IPS DF 4.7 (cell line): ENCODE measurements at regions not wholly inside any gene's neighbourhood (a gene's known extent, or its start where the extent isn't known, plus 50 kb on each side); places are given as distances from the start of the nearest gene placed in this dataset.
"Not testable (repeated sequence)": the region's sequence is repeated elsewhere in the genome, so short reads cannot be mapped to it uniquely, and the experiment has no call there.

Experiments used
- DNase-seq: peaks from one replicate; pipeline ENCODE4 v3.0.0-alpha.2; 2013; ENCODE audit warnings: low spot score; ENCODE audit errors: extremely low read depth

GRCh38 chr12:75650100-75650499, 138.7 kb upstream of the KRR1 start:
- DNase-seq, result no peak

- no peak for DNase-seq
Observed at GRCh38 chr12:75648856-75649255, 137.4 kb upstream of the KRR1 start.

DNA sequence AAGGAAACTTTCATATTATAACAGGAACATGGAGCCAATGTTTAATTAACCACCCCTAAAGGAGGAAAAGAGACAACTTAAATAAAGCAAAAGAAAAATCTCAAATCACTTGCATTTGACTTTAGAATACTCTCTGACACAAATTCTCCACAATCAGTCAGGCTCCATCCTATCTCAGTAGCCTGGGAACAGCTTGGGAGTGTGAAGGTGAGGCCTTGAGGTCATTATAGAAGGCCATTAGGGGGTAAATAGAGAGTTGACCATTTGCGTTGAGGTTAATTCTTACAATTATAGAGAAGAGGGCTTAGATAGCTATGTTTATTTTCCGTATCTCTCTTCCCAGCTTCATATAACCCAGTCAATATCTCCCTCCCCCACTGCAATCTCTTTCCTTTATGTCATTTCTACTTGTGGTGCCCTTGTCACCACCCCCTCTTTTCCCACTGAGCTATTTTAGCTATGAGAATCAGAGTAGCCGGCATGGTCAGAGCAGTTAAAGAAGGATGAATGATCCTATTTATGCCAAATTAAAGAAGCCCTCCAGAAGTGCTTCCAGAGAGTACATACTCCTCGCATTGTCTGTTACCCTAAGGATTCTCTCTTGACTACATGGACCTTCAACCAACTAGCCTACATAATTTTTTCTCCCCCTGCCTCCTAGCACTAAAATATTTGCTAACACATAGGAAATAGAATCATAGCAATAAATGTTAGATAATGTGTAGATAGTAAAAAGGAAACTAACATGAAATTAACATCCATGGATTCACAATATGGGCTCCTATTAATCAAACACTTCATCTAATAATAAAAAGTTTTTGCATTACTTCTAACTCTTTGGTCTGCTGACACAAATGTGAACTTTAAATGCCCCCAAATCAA, 135.2 kb upstream of the KRR1 start:
- no peak for DNase-seq

- DNase-seq, result no peak
Observed at GRCh38 chr12:75644472-75645072, 133.2 kb upstream of the KRR1 start.

- not testable (repeated sequence) for DNase-seq
Observed at GRCh38 chr12:75643119-75643518, 131.7 kb upstream of the KRR1 start.

DNA sequence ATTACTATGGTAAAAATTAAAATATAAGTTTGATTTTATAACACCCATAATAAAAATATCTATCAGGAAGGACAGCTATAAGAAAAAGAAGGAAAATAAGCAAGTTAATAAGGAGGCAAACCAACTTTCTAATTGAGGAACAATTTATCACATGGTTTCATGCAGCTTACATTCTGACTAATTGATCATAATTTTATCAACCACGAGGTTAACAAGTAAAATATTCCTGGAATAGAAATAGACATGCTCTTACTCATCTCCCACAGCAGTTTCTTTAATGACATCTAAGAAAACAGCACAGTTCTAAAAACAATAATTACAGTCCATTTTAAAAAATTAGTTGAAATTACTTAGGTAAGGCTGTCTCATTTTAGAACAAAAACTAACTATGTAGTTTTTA, 130.8 kb upstream of the KRR1 start:
- DNase-seq, result no peak

- DNase-seq, result no peak
Observed at GRCh38 chr12:75641031-75641780, 129.8 kb upstream of the KRR1 start.

GRCh38 chr12:75638792-75639191, 127.4 kb upstream of the KRR1 start:
- no peak for DNase-seq

DNA sequence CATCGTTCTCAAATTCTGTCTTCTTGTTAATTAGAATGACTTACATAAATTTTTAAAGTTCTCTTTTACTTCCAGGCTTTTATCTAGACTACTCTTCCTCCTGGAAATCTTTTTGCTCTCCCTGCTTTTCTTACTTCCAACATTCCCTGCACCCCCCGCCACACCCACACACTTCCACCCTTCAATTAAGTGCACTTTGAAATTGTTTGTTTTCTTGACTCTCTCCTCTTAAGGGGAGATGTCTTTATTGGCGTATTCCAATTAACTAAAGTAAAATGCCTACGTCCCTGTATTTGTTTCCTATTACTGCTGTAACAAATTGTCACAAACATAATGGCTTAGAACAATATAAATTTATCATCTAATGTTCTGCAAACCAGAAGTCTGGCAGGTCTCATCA, 125.2 kb upstream of the KRR1 start:
- no peak for DNase-seq

DNA sequence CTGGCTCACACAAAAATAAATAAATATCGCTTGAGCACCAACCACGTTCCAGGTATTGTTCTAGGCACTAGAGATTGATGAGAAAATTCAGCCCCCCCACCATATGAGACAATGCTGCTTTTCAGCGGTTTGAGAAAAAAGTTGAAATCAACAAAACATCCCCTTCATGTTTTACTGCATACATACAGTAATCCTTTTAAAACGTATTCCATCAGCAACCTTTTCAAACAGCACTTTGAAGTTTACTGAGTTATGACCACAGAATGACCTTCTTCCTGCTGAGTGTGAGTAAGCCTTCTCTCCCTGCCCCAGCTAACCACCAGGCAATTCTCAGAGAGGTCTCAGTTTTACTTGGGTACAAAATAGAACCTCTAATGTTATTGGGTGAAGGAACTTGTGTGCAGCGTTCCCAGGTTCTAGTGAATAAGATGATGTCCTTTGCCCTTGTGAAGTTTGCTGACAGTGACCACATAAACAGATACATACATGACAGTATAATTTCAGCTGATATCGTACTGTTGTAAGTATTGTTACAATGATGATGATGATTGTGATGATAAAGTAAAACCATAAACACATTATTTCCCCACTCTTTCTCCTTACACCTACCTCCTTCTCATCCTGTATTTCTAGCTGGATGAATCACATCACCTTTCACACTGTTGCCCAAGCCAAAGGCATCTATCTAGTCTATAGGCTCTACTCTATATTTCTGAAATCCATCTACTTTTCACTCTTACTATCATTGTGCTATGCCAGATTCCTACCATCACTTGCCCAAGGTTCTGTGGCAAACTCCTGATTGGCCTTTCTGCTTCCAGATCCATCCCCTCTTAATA, 124.4 kb upstream of the KRR1 start:
- DNase-seq, result no peak

GRCh38 chr12:75634244-75635222, 123.1 kb upstream of the KRR1 start:
- no peak for DNase-seq

- no peak for DNase-seq
Observed at GRCh38 chr12:75633789-75634188, 122.4 kb upstream of the KRR1 start.

DNA sequence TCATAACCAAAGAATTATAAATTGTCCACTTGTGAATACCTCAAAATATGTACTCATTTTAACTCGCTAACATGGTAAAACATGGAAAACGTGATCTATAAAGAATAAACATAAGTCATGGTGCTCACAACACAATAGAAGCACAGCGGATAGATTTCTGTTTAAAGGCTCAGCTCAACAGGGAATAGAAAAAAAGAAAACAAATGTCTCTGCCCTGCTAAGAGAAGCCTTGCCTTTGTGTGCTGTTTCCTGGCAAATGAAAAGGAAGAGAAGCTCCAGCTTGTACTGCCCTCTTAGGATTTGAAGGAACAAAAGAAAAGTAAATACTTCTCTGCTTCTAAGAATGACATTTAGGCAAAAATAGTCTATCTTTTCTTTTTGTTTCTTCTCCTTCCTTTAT, 121.0 kb upstream of the KRR1 start:
- no peak for DNase-seq

- no peak for DNase-seq
Observed at GRCh38 chr12:75631831-75632230, 120.4 kb upstream of the KRR1 start.

- no peak for DNase-seq
Observed at GRCh38 chr12:75630091-75630490, 118.7 kb upstream of the KRR1 start.

DNA sequence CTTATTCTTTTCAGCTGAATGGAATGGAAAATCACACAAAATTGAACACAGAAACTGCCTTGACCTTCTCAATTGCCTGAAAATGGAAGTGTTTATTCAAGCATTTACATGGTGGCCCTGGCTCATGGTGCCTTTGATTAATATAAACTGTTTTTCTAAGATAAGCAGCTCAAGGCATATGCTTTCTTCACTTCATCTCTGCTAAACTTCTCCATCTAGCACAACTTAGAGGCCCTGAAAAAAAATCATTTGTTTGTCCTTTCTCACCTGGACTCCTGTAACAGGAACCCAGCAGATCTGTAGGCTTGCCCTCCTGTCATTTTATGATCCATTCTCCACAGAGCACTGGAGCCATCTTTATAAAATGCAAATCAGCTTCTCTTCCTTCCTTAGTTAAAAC, 117.5 kb upstream of the KRR1 start:
- DNase-seq, result no peak

- DNase-seq, result no peak
Observed at GRCh38 chr12:75628511-75628910, 117.1 kb upstream of the KRR1 start.

GRCh38 chr12:75623631-75624154, 112.3 kb upstream of the KRR1 start:
- no peak for DNase-seq

- DNase-seq, result no peak
Observed at GRCh38 chr12:75622492-75622891, 111.1 kb upstream of the KRR1 start.

DNA sequence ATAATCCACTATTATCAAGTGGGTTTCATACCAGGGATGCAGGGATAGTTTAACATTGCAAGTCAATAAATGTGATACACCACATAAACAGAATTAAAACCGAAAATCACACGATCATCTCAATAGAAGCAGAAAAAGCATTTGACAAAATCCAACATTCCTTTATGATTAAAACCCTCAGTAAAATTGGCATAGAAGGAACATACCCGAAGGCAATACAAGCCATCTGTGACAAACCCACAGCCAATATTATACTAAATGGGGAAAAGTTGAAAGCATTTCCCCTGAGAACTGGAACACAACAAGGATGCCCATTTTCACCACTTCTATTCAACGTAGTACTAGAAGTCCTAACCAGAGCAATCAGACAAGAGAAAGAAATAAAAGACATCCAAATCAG, 103.0 kb upstream of the KRR1 start:
- not testable (repeated sequence) for DNase-seq
